Smooth muscle cell (in vitro differentiated cells): ENCODE measurements at regions not wholly inside any gene's neighbourhood (a gene's known extent, or its start where the extent isn't known, plus 50 kb on each side); places are given as distances from the start of the nearest gene placed in this dataset.
A peak's percentile ranks its signal among the peaks of the same experiment; 100 is the strongest.
"Not testable (repeated sequence)": the region's sequence is repeated elsewhere in the genome, so short reads cannot be mapped to it uniquely, and the experiment has no call there.

Source experiments
- DNase-seq: peaks from one replicate; lab custom pipeline; 2025; ENCODE audit not compliant: unreplicated experiment; lab: John Stamatoyannopoulos, UW
- H2AFZ ChIP-seq: fragments of 200-600 bp; sonication (generic); 2 replicates; pipeline ENCODE4 v1.6.0; 2016; ENCODE audit warnings: antibody characterized with exemption, low read depth, mild to moderate bottlenecking
- H3F3A ChIP-seq: fragments of 200-600 bp; sonication (generic); 2 replicates; pipeline ENCODE4 v1.6.0; 2017; ENCODE audit warnings: antibody characterized with exemption, low read depth
- H3K27ac ChIP-seq: fragments of 200-600 bp; sonication (generic); 2 replicates; pipeline ENCODE4 v1.5.1; 2016; ENCODE audit warnings: low read depth, mild to moderate bottlenecking
- H3K27me3 ChIP-seq: fragments of 200-600 bp; sonication (generic); 2 replicates; pipeline ENCODE4 v1.6.1; 2016; ENCODE audit warnings: low read depth, mild to moderate bottlenecking
- H3K36me3 ChIP-seq: fragments of 200-600 bp; sonication (generic); 2 replicates; pipeline ENCODE4 v1.5.1; 2016; ENCODE audit warnings: low read depth
- H3K4me1 ChIP-seq: fragments of 200-600 bp; sonication (generic); 2 replicates; pipeline ENCODE4 v1.5.1; 2016; ENCODE audit warnings: low read depth
- H3K4me2 ChIP-seq: fragments of 200-600 bp; sonication (generic); 2 replicates; pipeline ENCODE4 v1.6.0; 2016; ENCODE audit warnings: mild to moderate bottlenecking
- H3K4me3 ChIP-seq: fragments of 200-600 bp; sonication (generic); 2 replicates; pipeline ENCODE4 v1.5.1; 2016; ENCODE audit warnings: mild to moderate bottlenecking
- H3K79me2 ChIP-seq: fragments of 200-600 bp; sonication (generic); 2 replicates; pipeline ENCODE4 v1.6.0; 2016; ENCODE audit warnings: low read depth, mild to moderate bottlenecking
- H3K9ac ChIP-seq: fragments of 200-600 bp; sonication (generic); 2 replicates; pipeline ENCODE4 v1.6.0; 2016; ENCODE audit warnings: low read depth
- H3K9me3 ChIP-seq: fragments of 200-600 bp; sonication (generic); replicated peaks from 2 replicates; pipeline ENCODE4 v1.5.1; 2016; ENCODE audit warnings: low read depth
- H4K20me1 ChIP-seq: fragments of 200-600 bp; sonication (generic); 2 replicates; pipeline ENCODE4 v1.6.0; 2016; ENCODE audit warnings: low read depth
- CTCF ChIP-seq: fragments of 200-600 bp; sonication (generic); IDR thresholded peaks from 2 replicates; pipeline ENCODE4 v1.5.1; 2017; ENCODE audit warnings: borderline replicate concordance, mild to moderate bottlenecking, antibody characterized with exemption; ENCODE audit not compliant: insufficient read depth, poor library complexity, severe bottlenecking
- WGBS: methylation state at CpG from one replicate; pipeline ENCODE4 v1.1.7; 2016; ENCODE audit warnings: low lambda C conversion rate; 5-methylcytosine and 5-hydroxymethylcytosine counted together

- Histone ChIP-seq H3K36me3 (no peaks in the 10 kb centered on the region), H3K4me2 (peak overlapping the region; percentile 68), H3K79me2 (no peaks in the 10 kb centered on the region), H3F3A (no peaks in the 10 kb centered on the region), H3K4me1 (no peaks in the 10 kb centered on the region), H3K4me3 (no peak overlapping the region), H4K20me1 (no peaks in the 10 kb centered on the region), H2AFZ (peak overlapping the region; percentile 17), H3K27ac (no peak overlapping the region), H3K9ac (no peak overlapping the region), H3K27me3 (no peaks in the 10 kb centered on the region), H3K9me3 (no peaks in the 10 kb centered on the region)
- WGBS, result 49% methylated on average over 15 of the region's 15 CpGs
- TF ChIP-seq CTCF, result no peak
- no peak for DNase-seq
Measured at GRCh38 chr7:82506702-82507101, 63.1 kb upstream of the CACNA2D1 start.

GRCh38 chr7:82506208-82506607 lies 62.6 kb upstream of the CACNA2D1 start:
- no peaks in the 10 kb centered on the region for H3K4me1 ChIP-seq
- no peak overlapping the region for H3K27ac ChIP-seq
- H3K27me3 ChIP-seq, result no peaks in the 10 kb centered on the region
- no peaks in the 10 kb centered on the region for H3K79me2 ChIP-seq
- no peaks in the 10 kb centered on the region for H4K20me1 ChIP-seq
- H3K4me2 ChIP-seq, result peak overlapping the region; percentile 68
- no peaks in the 10 kb centered on the region for H3F3A ChIP-seq
- H3K4me3 ChIP-seq, result no peak overlapping the region
- H3K36me3 ChIP-seq, result no peaks in the 10 kb centered on the region
- H3K9me3 ChIP-seq, result no peaks in the 10 kb centered on the region
- WGBS, result 46% methylated on average over 2 of the region's 2 CpGs
- H3K9ac ChIP-seq, result no peak overlapping the region
- peak overlapping the region; percentile 39 for H2AFZ ChIP-seq
- DNase-seq, result no peak
- TF ChIP-seq CTCF, result no peak

GRCh38 chr7:82501346-82501745 lies 57.8 kb upstream of the CACNA2D1 start:
- Histone ChIP-seq H3K36me3 (no peaks in the 10 kb centered on the region), H3F3A (no peaks in the 10 kb centered on the region), H3K9me3 (no peaks in the 10 kb centered on the region), H3K9ac (no peak overlapping the region), H3K4me2 (no peak overlapping the region), H3K79me2 (no peaks in the 10 kb centered on the region), H4K20me1 (no peaks in the 10 kb centered on the region), H3K4me3 (no peak overlapping the region), H2AFZ (no peak overlapping the region), H3K27ac (no peak overlapping the region), H3K4me1 (no peaks in the 10 kb centered on the region), H3K27me3 (no peaks in the 10 kb centered on the region)
- no peak for TF ChIP-seq CTCF
- no peak for DNase-seq
- 92% methylated on average over 4 of the region's 4 CpGs for WGBS

GRCh38 chr7:82499546-82499945 lies 56.0 kb upstream of the CACNA2D1 start:
- H3K27me3 ChIP-seq, H3K4me1 ChIP-seq: not testable (repeated sequence)

More at GRCh38 chr7:82499546-82499945, 56.0 kb upstream of the CACNA2D1 start:
- H3K9ac ChIP-seq, H3K36me3 ChIP-seq, H3K79me2 ChIP-seq, H2AFZ ChIP-seq, H3K4me2 ChIP-seq, H3K9me3 ChIP-seq, H3F3A ChIP-seq, H3K4me3 ChIP-seq, H4K20me1 ChIP-seq, DNase-seq, H3K27ac ChIP-seq: not testable (repeated sequence)
- WGBS, result 97% methylated on average over 21 of the region's 21 CpGs
